H1 (cell line): ENCODE measurements at regions not wholly inside any gene's neighbourhood (a gene's known extent, or its start where the extent isn't known, plus 50 kb on each side); places are given as distances from the start of the nearest gene placed in this dataset.

Experiments used
- CTCF ChIA-PET: fragments of 300-600 bp; sonication (Branson Sonifier 250); formaldehyde crosslinking; loops from one replicate; lab custom pipeline; 2021; ENCODE audit not compliant: partially characterized antibody; lab: Charles Lee
- POLR2A ChIA-PET: fragments of 300-600 bp; sonication (Branson Sonifier 250); formaldehyde crosslinking; loops from one replicate; lab custom pipeline; 2021; ENCODE audit warnings: inconsistent platforms; ENCODE audit not compliant: partially characterized antibody; lab: Charles Lee
- DNase-seq, 2 experiments: peaks; one replicate each; pipeline versions ENCODE4 v3.0.0 to v3.0.0-alpha.2; 2010 to 2022; ENCODE audit warnings: low spot score in 2 of 2, low read depth in 1 of 2, mixed read lengths in 1 of 2
- FAIRE-seq: peaks from 2 replicates; lab custom pipeline; 2011; peaks lifted over from hg19 to GRCh38; lab: Jason Lieb, UNC
- H2AFZ ChIP-seq: 2 replicates; pipeline ENCODE4 v1.8.1; 2012; ENCODE audit warnings: low read length, inconsistent platforms
- H2AK5ac ChIP-seq: 2 replicates; pipeline ENCODE4 v1.6.1; 2013; ENCODE audit warnings: low read depth, low read length
- H2BK120ac ChIP-seq: replicated peaks from 2 replicates; pipeline ENCODE3; 2013; ENCODE audit warnings: low read depth, low read length, inconsistent platforms
- H2BK12ac ChIP-seq: 2 replicates; pipeline ENCODE4 v1.6.1; 2013; ENCODE audit warnings: low read depth, low read length
- H2BK15ac ChIP-seq: 2 replicates; pipeline ENCODE4 v1.6.1; 2013; ENCODE audit warnings: low read length
- H2BK20ac ChIP-seq: 2 replicates; pipeline ENCODE4 v1.6.1; 2013; ENCODE audit warnings: low read length
- H2BK5ac ChIP-seq: 2 replicates; pipeline ENCODE4 v1.6.1; 2013; ENCODE audit warnings: low read depth, low read length
- H3K14ac ChIP-seq: 2 replicates; pipeline ENCODE4 v1.6.1; 2013; ENCODE audit warnings: inconsistent platforms; ENCODE audit not compliant: insufficient read length
- H3K18ac ChIP-seq: 2 replicates; pipeline ENCODE4 v1.6.1; 2013; ENCODE audit warnings: low read length; ENCODE audit errors: extremely low read depth
- H3K23ac ChIP-seq: 2 replicates; pipeline ENCODE4 v1.6.1; 2013; ENCODE audit warnings: inconsistent platforms; ENCODE audit not compliant: insufficient read length
- H3K23me2 ChIP-seq: 2 replicates; pipeline ENCODE4 v1.6.1; 2013; ENCODE audit warnings: low read depth, low read length
- H3K27ac ChIP-seq: 2 replicates; pipeline ENCODE4 v1.6.1; 2011; ENCODE audit warnings: low read depth, low read length, inconsistent platforms
- H3K27me3 ChIP-seq, 4 experiments: replicated peaks in 1 of 4; 1 replicate in 1 of 4; 2 replicates in 3 of 4; pipeline versions ENCODE4 v1.6.1 to v1.8.1; 2011 to 2013; ENCODE audit warnings: low read length in 3 of 4, mild to moderate bottlenecking in 3 of 4, inconsistent platforms in 2 of 4, mixed read lengths in 2 of 4, moderate library complexity in 1 of 4; ENCODE audit not compliant: control insufficient read depth in 3 of 4, insufficient read depth in 3 of 4; ENCODE audit errors: extremely low read depth in 1 of 4
- H3K36me3 ChIP-seq, 4 experiments: 2 replicates each; pipeline versions ENCODE4 v1.6.1 to v1.8.1; 2011 to 2013; ENCODE audit warnings: mild to moderate bottlenecking in 4 of 4, low read length in 3 of 4, moderate library complexity in 2 of 4, control low read depth in 1 of 4, inconsistent platforms in 1 of 4; ENCODE audit not compliant: insufficient read depth in 4 of 4, control insufficient read depth in 2 of 4
- H3K4ac ChIP-seq: replicated peaks from 2 replicates; pipeline ENCODE3; 2013; ENCODE audit warnings: low read length, low read depth, mixed read lengths, inconsistent platforms; ENCODE audit not compliant: insufficient read length
- H3K4me1 ChIP-seq, 4 experiments: replicated peaks in 1 of 4; 1 replicate in 1 of 4; 2 replicates in 3 of 4; pipeline versions ENCODE4 v1.6.1 to v1.8.1; 2011 to 2013; ENCODE audit warnings: low read length in 3 of 4, inconsistent platforms in 2 of 4, mixed read lengths in 1 of 4; ENCODE audit not compliant: insufficient read depth in 4 of 4, control insufficient read depth in 3 of 4
- H3K4me2 ChIP-seq, 2 experiments: 2 replicates each; pipeline versions ENCODE4 v1.6.1 to v1.8.1; 2011 to 2013; ENCODE audit warnings: low read depth in 2 of 2, low read length in 2 of 2, control low read depth in 1 of 2, inconsistent platforms in 1 of 2, mild to moderate bottlenecking in 1 of 2; ENCODE audit not compliant: insufficient read depth in 1 of 2
- H3K4me3 ChIP-seq, 4 experiments: fragments of 200-600, 300-600 bp in 1 of 4; sonication (generic), shearing (Covaris generic), sonication (Bioruptor Twin) in 1 of 4; 2 replicates each; pipeline versions ENCODE4 v1.5.1 to v1.8.1; 2011 to 2016; ENCODE audit warnings: low read length in 4 of 4, low read depth in 3 of 4, control low read depth in 2 of 4, inconsistent platforms in 2 of 4, mild to moderate bottlenecking in 2 of 4, mixed read lengths in 1 of 4, moderate library complexity in 1 of 4; ENCODE audit not compliant: insufficient read depth in 2 of 4; ENCODE audit errors: extremely low read depth in 1 of 4
- H3K56ac ChIP-seq: replicated peaks from 2 replicates; pipeline ENCODE3; 2013; ENCODE audit warnings: low read depth, mild to moderate bottlenecking, mixed read lengths, low read length, inconsistent platforms; ENCODE audit not compliant: insufficient read length
- H3K79me1 ChIP-seq: 2 replicates; pipeline ENCODE4 v1.6.1; 2013; ENCODE audit warnings: low read depth, low read length, control low read depth
- H3K79me2 ChIP-seq, 2 experiments: 2 replicates each; pipeline versions ENCODE4 v1.6.1 to v1.8.1; 2012 to 2013; ENCODE audit warnings: low read length in 2 of 2, mild to moderate bottlenecking in 2 of 2, inconsistent platforms in 1 of 2; ENCODE audit not compliant: insufficient read depth in 2 of 2, control insufficient read depth in 1 of 2
- H3K9ac ChIP-seq, 4 experiments: replicated peaks in 1 of 4; 1 replicate in 1 of 4; 2 replicates in 3 of 4; pipeline versions ENCODE4 v1.6.1 to v1.8.1; 2011 to 2013; ENCODE audit warnings: low read depth in 3 of 4, low read length in 3 of 4, control low read depth in 2 of 4, mild to moderate bottlenecking in 2 of 4, moderate library complexity in 2 of 4, inconsistent platforms in 1 of 4; ENCODE audit errors: extremely low read depth in 1 of 4
- H3K9me3 ChIP-seq, 2 experiments: 2 replicates each; pipeline versions ENCODE4 v1.6.1 to v1.8.1; 2012 to 2013; ENCODE audit warnings: mild to moderate bottlenecking in 2 of 2, moderate library complexity in 2 of 2, control low read depth in 1 of 2, inconsistent platforms in 1 of 2, low read depth in 1 of 2, low read length in 1 of 2, mixed read lengths in 1 of 2; ENCODE audit not compliant: insufficient read depth in 2 of 2
- H4K20me1 ChIP-seq, 2 experiments: replicated peaks in 1 of 2; 2 replicates each; pipeline versions ENCODE3 to v1.8.1; 2011 to 2013; ENCODE audit warnings: inconsistent platforms in 2 of 2, low read length in 2 of 2, mild to moderate bottlenecking in 1 of 2; ENCODE audit not compliant: insufficient read depth in 2 of 2, control insufficient read depth in 1 of 2
- H4K5ac ChIP-seq: 2 replicates; pipeline ENCODE4 v1.6.1; 2013; ENCODE audit warnings: low read length, low read depth, mixed read lengths, inconsistent platforms; ENCODE audit not compliant: insufficient read length
- H4K8ac ChIP-seq: 2 replicates; pipeline ENCODE4 v1.8.0; 2013; ENCODE audit warnings: mild to moderate bottlenecking, moderate library complexity, low read length, inconsistent platforms; ENCODE audit not compliant: insufficient read depth; ENCODE audit errors: extremely low read depth
- H4K91ac ChIP-seq: replicated peaks from 2 replicates; pipeline ENCODE3; 2013; ENCODE audit warnings: low read length, mixed read lengths, inconsistent platforms; ENCODE audit not compliant: insufficient read length
- BCL11A ChIP-seq, 2 experiments: IDR thresholded peaks; one replicate each; pipeline ENCODE4 v1.6.1; 2011; ENCODE audit warnings: low read depth in 2 of 2, low read length in 2 of 2, mild to moderate bottlenecking in 2 of 2
- CBX8 ChIP-seq: fragments of 300-800, 300-1000 bp; sonication (generic); IDR thresholded peaks from 2 replicates; pipeline ENCODE4 v1.7.1; 2016; ENCODE audit warnings: low read depth, low read length, borderline replicate concordance
- CREB1 ChIP-seq: IDR thresholded peaks from 2 replicates; pipeline ENCODE4 v1.6.1; 2012; ENCODE audit warnings: inconsistent platforms
- GABPA ChIP-seq: IDR thresholded peaks from 2 replicates; pipeline ENCODE4 v1.6.1; 2011; ENCODE audit warnings: mild to moderate bottlenecking, low read length, moderate library complexity, borderline replicate concordance; ENCODE audit not compliant: insufficient read depth
- KDM1A ChIP-seq: fragments of 200-600, 300-600 bp; sonication (generic); IDR thresholded peaks from 2 replicates; pipeline ENCODE4 v1.7.1; 2016; ENCODE audit warnings: mild to moderate bottlenecking, low read length, borderline replicate concordance
- MAX ChIP-seq: IDR thresholded peaks from 2 replicates; pipeline ENCODE4 v1.6.1; 2012; ENCODE audit warnings: inconsistent platforms
- NANOG ChIP-seq: IDR thresholded peaks from 2 replicates; pipeline ENCODE4 v1.6.1; 2011; ENCODE audit warnings: low read length, low read depth, mild to moderate bottlenecking, inconsistent platforms; ENCODE audit not compliant: insufficient read depth, poor library complexity, severe bottlenecking
- RFX5 ChIP-seq: IDR thresholded peaks from 2 replicates; pipeline ENCODE4 v1.6.1; 2011; ENCODE audit warnings: low read depth, low read length, improper control_type of control experiment, borderline replicate concordance
- SIN3A ChIP-seq, 2 experiments: IDR thresholded peaks in 1 of 2; conservative IDR thresholded peaks in 1 of 2; 2 replicates each; pipeline ENCODE4 v1.6.1; 2011 to 2012; ENCODE audit warnings: low read length in 2 of 2, improper control_type of control experiment in 1 of 2, low read depth in 1 of 2, mild to moderate bottlenecking in 1 of 2
- SP4 ChIP-seq: IDR thresholded peaks from 2 replicates; pipeline ENCODE4 v1.6.1; 2012; ENCODE audit warnings: low read length, inconsistent platforms
- SUZ12 ChIP-seq: fragments of 200-600 bp; sonication (generic); IDR thresholded peaks from 2 replicates; pipeline ENCODE4 v1.6.1; 2012; ENCODE audit warnings: mild to moderate bottlenecking, inconsistent platforms, low read length, moderate library complexity, mixed read lengths
- TAF1 ChIP-seq: IDR thresholded peaks from 2 replicates; pipeline ENCODE4 v1.6.1; 2011; ENCODE audit warnings: mild to moderate bottlenecking, low read depth, low read length
- TBP ChIP-seq: IDR thresholded peaks from 2 replicates; pipeline ENCODE4 v1.6.1; 2011; ENCODE audit warnings: low read depth, low read length, improper control_type of control experiment
- TEAD4 ChIP-seq: IDR thresholded peaks from 2 replicates; pipeline ENCODE4 v1.6.1; 2012; ENCODE audit warnings: low read depth, low read length, inconsistent platforms, mixed read lengths
- YY1 ChIP-seq: IDR thresholded peaks from 2 replicates; pipeline ENCODE4 v1.6.1; 2011; ENCODE audit warnings: low read depth, mild to moderate bottlenecking, low read length
- WGBS, 2 experiments: shearing (Covaris generic) in 1 of 2; methylation state at CpG; one replicate each; pipeline versions ENCODE4 v1.1.6 to v1.1.7; 2013 to 2015; ENCODE audit warnings: low lambda C conversion rate in 2 of 2, mixed read lengths in 2 of 2, inconsistent platforms in 1 of 2, low coverage in 1 of 2, missing lambda C conversion rate in 1 of 2; ENCODE audit not compliant: insufficient replicate concordance in 2 of 2, insufficient coverage in 1 of 2, insufficient read length in 1 of 2; ENCODE audit errors: extremely low coverage in 1 of 2, missing lambda C conversion rate in 1 of 2; 5-methylcytosine and 5-hydroxymethylcytosine counted together

GRCh38 chr13:99063178-99063577 lies 85.3 kb upstream of the DOCK9 start:
- no peak overlapping the region for H3K18ac ChIP-seq
- no peak overlapping the region for H2BK120ac ChIP-seq
- H2BK20ac ChIP-seq = no peak overlapping the region
- no peak overlapping the region for H4K91ac ChIP-seq
- DNase-seq (no peak), FAIRE-seq (no peak)
- no peak overlapping the region for H2BK5ac ChIP-seq
- no peak for TF ChIP-seq TEAD4
- TF ChIP-seq KDM1A = no peak
- TF ChIP-seq YY1 = no peak
- no peak for TF ChIP-seq SP4
- no peak for TF ChIP-seq SIN3A (conservative IDR thresholded peaks at IDR 0.05 in 1 of 2, IDR thresholded peaks at IDR 0.05 in 1 of 2; ENCODE audit: low read depth in 1 of 2, low read length in 2 of 2)
- no peak for TF ChIP-seq MAX
- no peak for TF ChIP-seq TBP
- no peak for TF ChIP-seq CREB1
- no peak for TF ChIP-seq BCL11A (IDR thresholded peaks at IDR 0.05; ENCODE audit: low read depth in 2 of 2, low read length in 2 of 2)
- no peak for TF ChIP-seq RFX5
- no peak for TF ChIP-seq TAF1
- TF ChIP-seq SUZ12 = no peak
- TF ChIP-seq GABPA = no peak
- TF ChIP-seq NANOG = no peak
- TF ChIP-seq CBX8 = no peak
- H2AK5ac ChIP-seq = no peak overlapping the region
- no peak overlapping the region for H3K4me3 ChIP-seq
- H3K9ac ChIP-seq = no peak overlapping the region
- no peak overlapping the region for H3K4ac ChIP-seq
- WGBS, 2 experiments = 88% methylated on average over 8 of the region's 8 CpGs; no CpG with 5 or more reads in 1 of the 2 experiments
- H3K79me1 ChIP-seq = peaks cover 5% of the 10 kb centered on the region; the same call in 1 of the 2 replicates
- H3K36me3 ChIP-seq = no peaks in the 10 kb centered on the region
- H2AFZ ChIP-seq = no peak overlapping the region
- H3K79me2 ChIP-seq = no peaks in the 10 kb centered on the region
- no peak overlapping the region for H3K27ac ChIP-seq
- H3K27me3 ChIP-seq = no peaks in the 10 kb centered on the region
- no peak overlapping the region for H3K56ac ChIP-seq
- ChIA-PET CTCF (interaction anchor here (0.5 kb wide), 1 partner anchor 12 kb away, joined by 3 read pairs; no protein-coding TSS in a partner anchor), POLR2A (no interaction called here)
- no peak overlapping the region for H4K5ac ChIP-seq
- no peak overlapping the region; the same call in 1 of the 2 replicates for H4K8ac ChIP-seq
- no peak overlapping the region for H3K4me2 ChIP-seq
- H2BK12ac ChIP-seq = no peak overlapping the region
- no peak overlapping the region for H3K14ac ChIP-seq
- no peaks in the 10 kb centered on the region for H4K20me1 ChIP-seq
- H3K4me1 ChIP-seq = peaks cover 0 to 3% (median 0%) of the 10 kb centered on the region in 4 experiments; a peak in 1 of 7 replicates
- no peaks in the 10 kb centered on the region for H3K23me2 ChIP-seq
- H3K23ac ChIP-seq = no peak overlapping the region
- H2BK15ac ChIP-seq = no peak overlapping the region; the same call in 1 of the 2 replicates
- H3K9me3 ChIP-seq = no peaks in the 10 kb centered on the region
